ENCODE measurements at regions not wholly inside any gene's neighbourhood (a gene's known extent, or its start where the extent isn't known, plus 50 kb on each side); places are given as distances from the start of the nearest gene placed in this dataset.
A peak's percentile ranks its signal among the peaks of the same experiment; 100 is the strongest.

DNA sequence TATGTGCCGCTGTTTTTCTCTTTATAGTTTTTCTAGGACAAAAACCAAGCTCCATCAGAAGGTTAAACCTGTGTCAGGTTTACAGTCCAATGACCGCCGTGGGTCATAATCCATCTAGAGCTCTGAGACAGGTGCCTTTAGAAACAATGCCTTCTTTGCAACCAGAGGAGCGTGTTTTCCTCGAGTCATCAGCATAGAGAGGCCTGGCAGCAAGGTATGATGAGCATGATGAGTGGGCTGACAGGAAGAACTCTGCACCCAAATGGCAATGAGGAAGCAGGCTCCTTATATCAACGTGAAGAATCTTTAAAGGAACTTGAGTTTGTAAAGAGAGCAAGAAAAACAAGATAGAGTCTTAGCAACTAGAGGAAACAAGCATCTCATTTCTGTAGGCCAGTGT lies 60.5 kb upstream of the NUDT4 start:
- Mint-ChIP-seq H3K27ac (peak overlapping the region in 1 of 3 experiments; percentile 12), H3K27me3 (ENCODE audit: low read depth) (no peaks in the 10 kb centered on the region), H3K4me3 (no peak overlapping the region), H3K4me1 (no peaks in the 10 kb centered on the region), H3K36me3 (ENCODE audit: low read depth) (no peaks in the 10 kb centered on the region), H3K9me3 (no peaks in the 10 kb centered on the region)
- TF ChIP-seq, protein P1, sequence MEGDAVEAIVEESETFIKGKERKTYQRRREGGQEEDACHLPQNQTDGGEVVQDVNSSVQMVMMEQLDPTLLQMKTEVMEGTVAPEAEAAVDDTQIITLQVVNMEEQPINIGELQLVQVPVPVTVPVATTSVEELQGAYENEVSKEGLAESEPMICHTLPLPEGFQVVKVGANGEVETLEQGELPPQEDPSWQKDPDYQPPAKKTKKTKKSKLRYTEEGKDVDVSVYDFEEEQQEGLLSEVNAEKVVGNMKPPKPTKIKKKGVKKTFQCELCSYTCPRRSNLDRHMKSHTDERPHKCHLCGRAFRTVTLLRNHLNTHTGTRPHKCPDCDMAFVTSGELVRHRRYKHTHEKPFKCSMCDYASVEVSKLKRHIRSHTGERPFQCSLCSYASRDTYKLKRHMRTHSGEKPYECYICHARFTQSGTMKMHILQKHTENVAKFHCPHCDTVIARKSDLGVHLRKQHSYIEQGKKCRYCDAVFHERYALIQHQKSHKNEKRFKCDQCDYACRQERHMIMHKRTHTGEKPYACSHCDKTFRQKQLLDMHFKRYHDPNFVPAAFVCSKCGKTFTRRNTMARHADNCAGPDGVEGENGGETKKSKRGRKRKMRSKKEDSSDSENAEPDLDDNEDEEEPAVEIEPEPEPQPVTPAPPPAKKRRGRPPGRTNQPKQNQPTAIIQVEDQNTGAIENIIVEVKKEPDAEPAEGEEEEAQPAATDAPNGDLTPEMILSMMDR (IDR thresholded peaks at IDR 0.05; ENCODE audit: unreplicated experiment in 3 of 3), result no peak

DNA sequence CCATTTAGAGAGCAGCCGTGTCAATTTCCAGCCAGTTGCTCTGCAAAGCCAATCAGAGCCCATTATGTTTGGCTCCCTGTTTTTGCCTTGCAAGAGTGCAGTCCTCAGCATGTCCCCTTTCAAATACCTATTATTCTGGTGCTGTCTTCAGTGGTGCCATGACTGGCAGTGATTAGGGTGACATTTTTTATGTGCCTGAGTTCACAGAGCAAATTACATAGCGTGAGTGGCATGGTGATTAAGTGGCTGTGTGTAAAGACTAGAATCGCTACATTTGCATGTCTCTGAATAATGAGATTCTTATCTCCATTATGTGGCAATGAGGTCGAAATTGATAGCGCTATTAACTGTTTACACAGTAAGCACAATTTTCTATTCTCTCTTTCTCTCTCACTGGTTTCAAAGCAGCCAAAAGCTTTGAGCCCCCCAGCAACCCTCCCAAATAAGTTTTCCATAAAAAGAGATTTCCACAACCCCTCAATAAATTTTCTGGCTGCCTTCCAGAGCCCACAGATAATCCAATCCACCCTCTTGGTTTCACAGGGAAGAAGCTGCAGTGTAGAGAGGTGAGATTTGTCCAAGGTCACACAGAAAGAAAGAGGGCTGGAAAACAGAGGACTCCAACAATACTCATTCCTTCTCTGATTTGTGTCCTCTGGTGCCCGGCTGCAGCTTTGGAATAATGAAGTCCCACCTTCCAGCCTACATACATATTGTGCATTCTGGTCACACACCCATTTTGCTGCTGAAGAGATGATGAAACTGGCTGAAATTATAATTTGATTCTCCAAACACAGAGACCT lies 58.8 kb upstream of the NUDT4 start:
- TF ChIP-seq, protein P1 (IDR thresholded peaks at IDR 0.05; ENCODE audit: unreplicated experiment in 3 of 3), result no peak
- Mint-ChIP-seq H3K27me3 (ENCODE audit: low read depth) (no peaks in the 10 kb centered on the region), H3K4me3 (no peak overlapping the region), H3K27ac (no peak overlapping the region), H3K9me3 (no peaks in the 10 kb centered on the region), H3K4me1 (no peaks in the 10 kb centered on the region), H3K36me3 (ENCODE audit: low read depth) (no peaks in the 10 kb centered on the region)

DNA sequence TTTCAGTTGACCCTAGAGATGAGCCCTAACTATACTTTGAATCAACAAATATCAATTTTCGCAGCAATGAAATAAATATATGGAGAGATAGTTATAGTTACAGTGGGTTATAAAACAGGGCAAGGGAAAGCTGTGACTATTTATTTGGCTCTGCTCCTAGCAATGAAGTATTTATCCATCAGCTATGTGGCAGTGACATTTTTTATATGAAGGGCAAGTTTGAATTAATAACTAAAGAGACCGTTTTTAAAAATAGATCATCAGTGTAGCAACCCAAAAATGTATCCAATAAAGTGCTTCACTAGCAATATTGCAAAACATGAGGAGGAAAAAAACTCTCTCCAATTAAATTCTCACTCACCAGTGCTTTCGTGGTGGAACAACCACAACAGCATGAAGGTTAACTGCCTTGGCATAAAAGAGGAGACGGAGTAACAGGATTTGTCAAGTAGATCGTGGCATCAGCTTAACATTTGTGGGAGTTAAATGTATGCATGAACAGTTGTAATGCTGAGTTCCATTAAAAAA lies 58.1 kb upstream of the NUDT4 start:
- TF ChIP-seq, protein P1 (IDR thresholded peaks at IDR 0.05; ENCODE audit: unreplicated experiment in 3 of 3), result no peak
- Mint-ChIP-seq H3K27ac (no peak overlapping the region), H3K4me1 (no peaks in the 10 kb centered on the region), H3K9me3 (no peaks in the 10 kb centered on the region), H3K27me3 (ENCODE audit: low read depth) (no peaks in the 10 kb centered on the region), H3K36me3 (ENCODE audit: low read depth) (no peaks in the 10 kb centered on the region), H3K4me3 (no peak overlapping the region)

DNA sequence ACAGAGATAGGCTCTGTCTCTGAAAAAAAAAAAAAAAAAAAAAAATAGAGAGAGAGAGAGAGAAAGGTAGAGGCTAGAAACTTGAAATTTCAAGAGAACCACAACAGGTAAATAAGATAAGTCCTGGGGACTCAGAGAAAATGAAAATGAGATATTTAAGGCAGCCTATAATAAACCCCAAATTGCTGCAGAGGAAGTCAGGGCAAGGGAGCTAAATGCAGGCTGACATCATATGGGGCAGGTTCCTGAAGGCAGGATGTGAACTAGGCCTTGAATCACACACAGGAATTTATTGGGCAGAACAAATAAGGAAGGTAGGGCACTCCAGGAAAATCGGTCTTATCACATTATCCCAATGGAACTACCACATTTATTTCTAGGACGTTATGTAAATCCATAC lies 54.9 kb upstream of the NUDT4 start:
- no peaks in the 10 kb centered on the region for H3K27me3 Mint-ChIP-seq (ENCODE audit: low read depth)
- no peaks in the 10 kb centered on the region for H3K4me1 Mint-ChIP-seq
- TF ChIP-seq, protein P1 (IDR thresholded peaks at IDR 0.05; ENCODE audit: unreplicated experiment in 3 of 3), result no peak
- H3K36me3 Mint-ChIP-seq (ENCODE audit: low read depth), result no peaks in the 10 kb centered on the region
- no peak overlapping the region for H3K27ac Mint-ChIP-seq
- no peaks in the 10 kb centered on the region for H3K9me3 Mint-ChIP-seq
- no peak overlapping the region for H3K4me3 Mint-ChIP-seq

DNA sequence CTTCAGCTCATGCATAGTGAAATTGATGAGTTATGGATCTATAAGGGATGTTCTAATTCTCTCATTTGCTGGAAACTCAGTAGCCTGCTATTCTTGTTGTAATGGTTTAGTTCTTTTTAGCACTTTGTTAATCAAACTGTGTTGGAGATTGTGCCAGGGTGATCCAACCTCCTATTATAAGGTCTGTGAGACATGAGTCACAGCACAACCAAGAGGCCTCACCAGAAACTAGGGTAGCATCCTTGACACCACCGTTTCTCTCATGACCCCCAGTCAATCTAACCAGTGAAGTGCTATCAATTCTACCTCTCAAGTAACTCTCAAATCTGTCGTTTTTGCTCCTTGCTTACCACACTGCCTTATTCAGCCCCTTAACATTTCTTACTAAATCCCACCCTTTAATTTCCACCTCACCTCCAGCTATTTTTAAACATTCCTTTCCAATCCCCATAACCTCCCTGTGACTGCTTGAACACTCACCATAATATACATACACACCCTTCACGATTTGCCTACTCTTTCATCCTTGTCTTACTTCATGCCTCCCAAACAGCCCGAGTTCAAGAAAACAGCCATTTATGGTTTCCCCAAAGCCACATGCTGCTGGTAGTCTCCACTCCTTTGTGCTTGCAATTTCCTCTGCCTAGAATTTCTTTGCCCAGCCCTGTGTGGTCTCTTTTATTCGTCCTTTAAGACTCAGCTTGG lies 53.9 kb upstream of the NUDT4 start:
- TF ChIP-seq, protein P1 (IDR thresholded peaks at IDR 0.05; ENCODE audit: unreplicated experiment in 3 of 3), result no peak
- Mint-ChIP-seq H3K9me3 (no peaks in the 10 kb centered on the region), H3K4me3 (no peak overlapping the region), H3K4me1 (no peaks in the 10 kb centered on the region), H3K27ac (no peak overlapping the region), H3K36me3 (ENCODE audit: low read depth) (no peaks in the 10 kb centered on the region), H3K27me3 (ENCODE audit: low read depth) (no peaks in the 10 kb centered on the region)

All from nephron (organoid).